ENCODE measurements at regions not wholly inside any gene's neighbourhood (a gene's known extent, or its start where the extent isn't known, plus 50 kb on each side); places are given as distances from the start of the nearest gene placed in this dataset.

- no peak for TF ChIP-seq CHD7 (IDR thresholded peaks at IDR 0.05; ENCODE audit: insufficient replicate concordance, low read length)
- TF ChIP-seq TEAD4 (IDR thresholded peaks at IDR 0.05; ENCODE audit: low read depth, low read length) = no peak
- TF ChIP-seq GABPA (IDR thresholded peaks at IDR 0.05; ENCODE audit: borderline replicate concordance, insufficient read depth, low read length) = no peak
- TF ChIP-seq BACH1 (IDR thresholded peaks at IDR 0.05; ENCODE audit: low read length) = no peak
- no peak for TF ChIP-seq CTBP2 (IDR thresholded peaks at IDR 0.05; ENCODE audit: borderline replicate concordance, insufficient read depth, insufficient read length, low read length)
Measured at GRCh38 chr13:48776401-48776800, 122.7 kb downstream of the CYSLTR2 start (continued).
